HG02970 (cell line): ENCODE measurements at regions not wholly inside any gene's neighbourhood (a gene's known extent, or its start where the extent isn't known, plus 50 kb on each side); places are given as distances from the start of the nearest gene placed in this dataset.
"Not testable (repeated sequence)": the region's sequence is repeated elsewhere in the genome, so short reads cannot be mapped to it uniquely, and the experiment has no call there.

Experiments used
- ATAC-seq: cut with Tn5 transposase; IDR thresholded peaks from one replicate; pipeline ENCODE4 v1.9.1; 2021; ENCODE audit warnings: mild to moderate bottlenecking, moderate library complexity, moderate number of reproducible peaks; ENCODE audit not compliant: unreplicated experiment, low FRiP score

DNA sequence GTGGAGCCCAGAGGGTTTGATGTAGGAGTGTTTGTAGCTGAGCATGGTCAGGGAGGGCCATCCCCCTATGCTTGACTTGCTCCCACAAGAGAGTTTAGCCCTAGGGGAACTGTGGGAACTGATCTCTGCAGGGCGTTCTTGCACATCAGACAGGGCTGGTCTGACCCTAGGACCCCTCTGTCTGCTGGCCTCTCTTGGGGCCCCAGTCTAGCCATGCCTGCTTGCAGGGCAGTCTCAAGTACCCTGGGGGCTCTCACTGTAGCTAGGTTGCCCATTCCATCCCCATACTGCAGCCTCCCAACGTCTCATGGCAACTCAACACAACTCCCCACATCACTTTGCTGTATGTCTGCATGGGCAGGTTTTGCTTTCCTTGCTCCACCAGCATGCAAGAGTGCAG lies 1250.7 kb upstream of the B3GALT2 start:
- no peak for ATAC-seq

DNA sequence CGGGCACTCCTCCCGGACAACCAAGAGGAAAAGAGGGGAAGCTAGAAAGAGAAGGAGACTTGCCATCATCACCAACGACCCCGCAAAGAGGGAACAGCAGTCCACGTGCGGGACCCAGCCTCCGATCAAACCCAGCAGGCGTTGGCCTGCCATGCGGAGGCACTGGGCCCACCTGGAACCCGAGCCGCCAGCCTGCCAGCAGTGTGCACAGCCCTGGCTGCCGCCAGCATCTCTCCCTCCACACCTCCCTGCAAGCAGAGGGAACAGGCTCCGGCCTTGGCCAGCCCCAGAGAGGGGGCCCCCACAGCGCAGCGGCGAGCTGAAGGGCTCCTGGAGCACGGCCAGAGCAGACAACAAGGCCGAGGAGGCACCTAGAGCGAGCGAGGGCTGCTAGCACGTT lies 1244.7 kb upstream of the B3GALT2 start:
- ATAC-seq, result no peak

DNA sequence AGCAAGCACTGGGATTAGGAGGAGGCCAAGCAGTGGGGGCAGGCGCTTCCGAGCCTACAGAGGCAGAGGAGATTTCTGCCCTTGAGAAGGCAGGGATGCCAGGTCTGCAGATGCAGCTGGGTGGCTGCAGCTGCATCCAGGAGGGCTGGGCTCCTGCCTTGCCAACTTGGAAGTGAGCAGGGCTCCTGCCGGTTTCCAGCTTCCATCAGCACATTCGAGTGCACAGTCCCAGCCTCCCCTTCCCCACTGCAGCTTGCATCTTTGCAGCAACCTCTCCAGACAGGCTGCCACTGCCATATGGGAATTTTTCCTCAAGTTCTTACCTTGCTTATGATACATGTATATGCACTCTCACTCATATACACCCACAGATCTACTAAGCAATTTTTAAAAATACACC lies 1234.3 kb upstream of the B3GALT2 start:
- no peak for ATAC-seq

DNA sequence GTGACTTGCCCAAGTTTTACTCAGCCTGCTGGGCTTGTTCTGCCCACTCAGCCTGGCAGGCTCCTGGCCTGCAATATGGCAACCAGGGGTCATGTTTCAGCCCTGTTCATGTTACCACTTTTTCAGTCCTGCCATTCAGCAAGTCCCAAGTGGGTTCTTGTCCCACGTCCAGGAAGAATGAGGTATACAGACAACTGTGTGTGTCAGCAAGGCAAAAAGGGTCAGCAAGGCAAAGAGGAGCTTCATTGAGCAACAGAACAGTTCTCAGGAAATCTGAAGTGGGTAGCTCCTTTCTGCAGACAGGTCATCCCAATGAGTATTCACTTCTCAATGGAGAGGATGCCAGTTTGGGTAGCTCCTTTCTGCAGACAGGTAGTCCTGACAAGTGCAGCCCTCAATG lies 1233.3 kb upstream of the B3GALT2 start:
- ATAC-seq, result no peak

DNA sequence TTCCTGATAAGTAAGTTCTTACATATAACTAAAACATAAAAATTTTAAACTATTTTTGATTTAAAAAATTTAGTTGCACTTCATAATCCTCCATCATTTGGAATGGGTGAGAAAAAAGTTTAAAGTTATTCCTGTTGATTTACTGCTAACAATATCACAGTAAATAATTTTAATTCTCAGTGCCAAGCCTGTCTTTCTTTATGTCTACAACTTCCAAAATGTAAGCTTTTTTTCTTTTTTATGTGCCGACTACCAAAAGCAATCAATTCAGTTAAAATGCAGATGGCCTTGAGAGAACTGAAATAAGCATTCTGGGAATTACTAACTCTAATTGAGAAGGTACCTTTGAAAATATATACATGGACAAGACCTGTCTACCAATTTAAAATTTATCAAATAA lies 1224.3 kb upstream of the B3GALT2 start:
- no peak for ATAC-seq

DNA sequence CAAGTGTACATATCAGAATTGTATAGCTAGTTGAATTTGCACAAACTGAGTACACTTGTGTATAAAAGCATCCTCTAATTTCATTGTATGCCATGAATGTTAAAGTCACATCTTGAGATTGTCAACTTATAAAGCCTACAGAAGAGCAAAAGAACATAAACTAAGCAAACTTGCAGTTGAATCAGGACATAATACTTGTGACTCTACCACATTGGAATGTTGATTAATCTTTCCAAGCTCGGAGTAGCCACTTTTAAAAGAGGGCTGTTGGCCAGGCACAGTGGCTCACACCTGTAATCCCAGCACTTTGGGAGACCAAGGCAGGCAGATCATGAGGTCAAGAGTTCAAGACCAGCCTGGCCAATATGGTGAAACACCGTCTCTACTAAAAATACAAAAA lies 1220.8 kb upstream of the B3GALT2 start:
- not testable (repeated sequence) for ATAC-seq

DNA sequence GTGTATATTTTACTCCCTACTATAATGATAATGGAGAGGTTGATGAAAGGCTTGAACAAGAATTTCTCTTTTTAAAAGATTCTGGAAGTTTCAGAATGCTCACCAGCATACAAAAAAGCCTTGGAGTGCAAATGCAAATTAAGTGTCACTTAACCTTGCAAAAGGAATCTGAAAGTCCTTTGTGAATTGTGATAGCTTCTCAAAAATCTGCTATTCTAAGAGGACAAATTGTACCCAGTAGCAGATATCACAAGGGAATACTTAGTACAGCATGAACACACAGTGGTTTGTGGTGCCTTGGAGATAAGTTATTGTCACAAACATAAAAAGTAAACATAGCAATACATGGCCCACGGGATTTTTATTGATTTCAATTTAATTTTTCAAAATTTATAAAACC lies 1208.3 kb upstream of the B3GALT2 start:
- ATAC-seq, result no peak

DNA sequence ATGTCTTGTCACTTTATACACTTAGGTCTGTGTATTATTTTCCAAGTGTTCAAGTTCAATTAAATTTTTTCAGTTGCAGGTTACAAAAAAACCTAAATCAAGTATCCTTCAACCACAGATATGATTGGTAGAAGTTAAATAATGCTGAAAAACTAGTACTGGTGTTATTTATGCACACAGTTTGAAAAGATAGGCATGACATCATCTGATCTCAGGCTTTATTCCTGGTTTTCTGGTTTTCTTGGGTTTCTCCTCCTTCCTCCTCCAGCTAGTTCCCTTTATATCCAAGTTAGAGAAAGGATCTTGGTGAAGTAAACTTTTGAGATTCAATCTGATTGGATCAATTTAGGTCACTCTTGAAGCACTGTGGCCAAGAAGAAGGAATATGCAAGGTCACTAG lies 1201.1 kb upstream of the B3GALT2 start:
- ATAC-seq, result no peak

DNA sequence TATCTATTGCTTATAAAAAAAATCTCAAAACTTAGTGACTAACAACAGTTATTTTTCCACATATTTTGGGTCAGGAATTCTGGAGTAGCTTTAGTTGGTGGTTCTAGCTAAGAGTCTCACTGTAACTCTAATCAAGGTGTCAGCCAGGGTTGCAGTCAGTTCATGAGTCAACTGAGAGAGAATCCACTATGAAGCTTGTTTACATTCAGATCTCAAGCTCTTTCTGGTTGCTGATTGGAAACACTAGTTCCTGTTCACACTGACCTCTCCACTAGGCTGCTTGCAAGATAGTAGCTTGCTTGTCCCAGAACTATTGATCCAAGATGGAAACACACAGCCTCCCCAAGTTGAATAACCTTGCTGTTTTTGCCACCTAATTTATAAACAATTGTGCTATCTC lies 1192.1 kb upstream of the B3GALT2 start:
- ATAC-seq, result no peak

DNA sequence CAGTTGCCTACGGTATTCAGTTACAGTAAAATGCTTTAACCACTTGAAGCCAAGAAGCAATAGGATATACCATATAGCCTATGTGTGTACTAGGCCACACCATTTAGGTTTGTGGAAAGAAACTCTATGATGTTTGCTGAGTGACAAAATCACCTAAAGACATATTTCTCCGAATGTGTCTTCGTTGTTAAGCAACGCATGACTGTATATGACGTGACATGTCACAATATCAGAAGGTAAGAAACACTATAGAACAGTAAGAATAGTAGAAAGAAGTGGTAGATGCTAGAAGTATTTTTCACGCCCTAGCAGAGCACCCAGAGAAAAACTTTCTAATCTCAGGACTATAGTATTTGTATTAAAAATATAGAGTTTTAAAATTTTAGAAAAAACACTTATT lies 1188.2 kb upstream of the B3GALT2 start:
- no peak for ATAC-seq

DNA sequence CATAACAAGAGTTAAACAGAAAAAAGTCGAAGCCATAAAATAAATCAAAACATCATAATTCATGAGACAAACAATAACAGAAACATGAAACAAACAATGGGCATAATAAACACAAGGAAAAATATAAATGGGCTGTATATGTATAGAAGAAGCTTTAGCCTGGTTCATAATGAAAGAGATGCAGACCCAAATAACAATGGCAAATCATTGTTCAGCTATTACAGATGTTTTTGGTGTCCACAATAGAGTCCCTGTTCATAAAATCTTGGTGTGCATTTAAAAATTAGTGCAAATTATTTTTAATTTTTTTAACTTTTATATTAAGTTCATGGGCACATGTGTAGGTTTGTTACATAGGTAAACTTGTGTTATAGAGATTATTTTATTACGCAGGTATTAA lies 1185.9 kb upstream of the B3GALT2 start:
- ATAC-seq, result no peak

DNA sequence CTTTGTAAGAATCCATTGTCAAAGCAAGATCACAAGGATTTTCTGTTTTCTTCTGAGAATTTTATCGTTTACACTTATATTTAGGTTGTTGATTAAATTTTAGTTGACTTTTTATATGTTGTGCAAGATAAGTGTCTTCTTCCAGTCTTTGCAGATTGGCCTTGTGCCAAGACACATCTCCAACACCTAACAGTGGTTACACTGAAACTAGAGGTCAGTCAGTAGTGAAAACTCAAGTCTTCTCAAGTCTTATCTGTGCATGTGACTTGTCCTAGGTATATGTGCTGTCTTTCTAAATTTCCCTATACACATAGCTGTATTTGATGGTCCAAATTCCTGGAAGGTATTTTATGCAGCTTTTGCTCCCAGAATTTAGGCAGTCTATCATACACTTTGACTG lies 1183.2 kb upstream of the B3GALT2 start:
- no peak for ATAC-seq

DNA sequence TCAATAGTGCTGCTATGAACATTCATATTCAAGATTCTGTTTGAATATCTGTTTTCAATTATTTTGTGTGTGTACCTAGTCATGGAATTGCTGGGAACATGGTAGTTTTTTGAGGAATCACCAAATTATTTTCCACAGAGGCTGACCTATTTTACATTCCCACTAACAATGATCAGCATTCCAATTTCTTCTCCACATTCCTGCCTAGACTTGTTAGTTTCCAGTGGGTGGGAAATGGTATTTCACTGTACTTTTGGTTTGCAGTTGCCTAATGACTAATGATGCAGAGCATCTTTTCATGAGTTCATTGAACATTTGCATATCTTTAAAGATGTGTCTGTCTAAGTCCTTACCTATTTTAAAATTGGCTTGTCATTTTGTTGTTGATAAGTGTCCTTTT lies 1182.6 kb upstream of the B3GALT2 start:
- ATAC-seq, result no peak

DNA sequence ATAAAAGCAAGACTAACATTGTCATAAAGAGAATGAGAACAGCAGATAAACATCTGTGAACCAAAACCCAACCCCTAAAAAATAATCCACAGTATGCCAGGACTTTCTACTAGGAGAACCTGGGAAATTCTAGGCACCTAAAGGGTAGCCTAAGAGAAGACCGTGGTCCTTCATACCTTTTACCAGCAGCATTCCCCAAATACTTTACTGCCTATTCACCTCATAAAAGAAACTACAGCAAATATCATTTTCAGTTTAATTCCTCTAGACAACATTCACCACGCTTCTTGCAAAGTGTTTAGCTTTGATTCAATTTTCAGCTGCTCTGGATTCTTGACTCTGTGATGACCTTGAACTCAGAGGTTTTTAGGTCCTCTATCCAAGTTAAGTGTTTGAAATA lies 1180.7 kb upstream of the B3GALT2 start:
- no peak for ATAC-seq

DNA sequence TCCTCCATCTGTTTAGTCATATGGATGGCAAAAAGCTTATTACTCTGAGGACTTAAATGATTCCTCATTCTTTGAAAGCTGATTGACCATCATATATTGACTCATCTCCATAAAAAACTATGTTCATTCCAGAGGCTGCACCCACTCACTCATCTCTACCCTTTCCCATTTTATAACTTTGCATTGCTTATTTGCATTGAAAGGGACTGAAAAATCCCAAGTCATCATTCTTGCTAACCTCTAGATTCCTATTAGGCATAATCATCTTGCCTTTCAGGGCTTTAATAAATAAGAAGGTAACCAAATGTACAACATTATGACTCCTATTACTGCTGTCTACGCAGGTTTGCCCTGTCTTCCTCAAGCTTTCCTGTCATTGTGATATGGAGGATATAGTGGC lies 1180.3 kb upstream of the B3GALT2 start:
- ATAC-seq, result no peak

DNA sequence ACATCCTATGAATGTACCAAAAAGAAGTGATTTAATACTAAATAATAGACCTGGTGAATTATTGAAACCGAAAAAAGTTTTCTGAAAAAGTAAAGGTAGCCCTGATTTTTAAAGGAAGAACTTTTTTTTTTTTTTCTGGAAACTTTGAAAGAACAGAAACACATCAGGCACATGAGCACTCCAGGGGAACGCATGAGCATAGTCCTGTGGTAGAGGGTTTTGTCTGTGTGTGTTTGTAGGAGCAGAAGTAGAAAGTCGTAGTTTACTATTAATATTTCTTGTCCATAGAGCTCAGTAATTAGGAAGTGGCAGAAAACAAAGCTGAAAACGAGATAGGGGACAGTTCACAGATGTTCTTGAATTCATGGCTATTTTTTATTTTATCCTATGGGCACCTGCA lies 1175.9 kb upstream of the B3GALT2 start:
- no peak for ATAC-seq

DNA sequence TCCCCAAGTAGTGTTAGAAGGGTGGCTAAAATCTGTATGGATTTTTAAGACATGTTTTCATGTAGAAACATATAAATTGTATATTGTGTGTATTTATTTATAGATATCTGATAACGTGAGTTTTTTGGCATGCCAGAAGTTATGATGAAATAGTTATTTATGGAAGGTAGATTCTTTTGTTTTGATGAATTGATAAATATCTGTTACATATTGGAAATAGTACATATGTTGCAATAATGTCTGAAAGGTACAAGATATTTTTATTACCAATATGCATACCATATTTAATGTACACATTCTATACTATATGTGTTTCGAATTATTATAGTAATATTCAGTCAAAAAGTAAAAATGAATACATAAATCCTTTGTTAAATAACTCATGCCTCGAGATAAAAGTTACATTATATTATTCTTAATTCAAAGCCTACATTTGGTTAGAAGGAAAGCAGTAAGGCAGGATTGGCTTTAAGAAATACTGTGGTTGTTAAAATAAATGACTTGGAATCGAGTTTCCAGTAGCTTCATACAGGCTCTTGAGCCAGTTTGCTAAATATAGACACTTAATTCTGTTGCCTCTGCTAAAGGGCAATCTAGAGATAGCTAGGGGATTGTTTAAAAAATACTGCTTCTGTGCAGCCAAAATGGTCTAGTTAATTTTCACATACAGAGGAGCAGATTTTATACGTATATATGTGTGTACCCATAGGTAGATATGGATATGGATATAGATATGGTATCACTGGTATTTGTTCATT lies 1175.1 kb upstream of the B3GALT2 start:
- no peak for ATAC-seq

DNA sequence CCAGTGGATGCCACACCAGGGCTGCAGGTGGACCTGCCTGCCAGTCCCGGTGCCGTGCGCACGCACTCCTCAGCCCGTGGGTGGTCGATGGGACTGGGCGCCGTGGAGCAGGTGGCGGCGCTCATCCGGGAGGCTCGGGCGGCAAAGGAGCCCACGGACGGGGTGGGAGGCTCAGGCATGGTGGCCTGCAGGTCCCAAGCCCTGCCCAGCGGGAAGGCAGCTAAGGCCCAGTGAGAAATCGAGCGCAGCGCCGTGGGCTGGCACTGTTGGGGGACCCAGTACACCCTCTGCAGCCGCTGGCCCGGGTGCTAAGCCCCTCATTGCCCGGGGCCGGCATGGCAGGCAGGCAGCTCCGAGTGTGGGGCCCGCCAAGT lies 1171.8 kb upstream of the B3GALT2 start:
- no peak for ATAC-seq

DNA sequence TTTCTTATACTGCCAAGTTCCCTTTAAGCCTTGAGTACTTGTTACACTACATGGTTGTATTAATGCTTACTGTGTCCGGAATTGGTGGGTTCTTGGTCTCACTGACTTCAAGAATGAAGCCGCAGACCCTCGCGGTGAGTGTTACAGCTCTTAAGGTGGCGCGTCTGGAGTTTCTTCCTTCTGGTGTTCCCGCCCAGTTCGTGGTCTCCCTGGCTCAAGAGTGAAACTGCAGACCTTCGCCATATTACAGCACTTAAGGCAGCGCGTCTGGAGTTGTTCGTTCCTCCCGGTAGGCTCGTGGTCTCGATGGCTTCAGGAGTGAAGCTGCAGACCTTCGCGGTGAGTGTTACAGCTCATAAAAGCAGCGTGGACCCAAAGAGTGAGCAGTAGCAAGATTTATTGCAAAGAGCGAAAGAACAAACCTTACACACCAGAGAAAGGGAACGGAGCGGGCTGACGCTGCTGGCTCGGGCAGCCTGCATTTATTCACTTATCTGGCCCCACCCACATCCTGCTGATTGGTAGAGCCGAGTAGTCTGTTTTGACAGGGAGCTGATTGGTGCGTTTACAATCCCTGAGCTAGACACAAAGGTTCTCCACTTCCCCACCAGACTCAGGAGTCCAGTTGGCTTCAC lies 1171.3 kb upstream of the B3GALT2 start:
- ATAC-seq, result not testable (repeated sequence)

DNA sequence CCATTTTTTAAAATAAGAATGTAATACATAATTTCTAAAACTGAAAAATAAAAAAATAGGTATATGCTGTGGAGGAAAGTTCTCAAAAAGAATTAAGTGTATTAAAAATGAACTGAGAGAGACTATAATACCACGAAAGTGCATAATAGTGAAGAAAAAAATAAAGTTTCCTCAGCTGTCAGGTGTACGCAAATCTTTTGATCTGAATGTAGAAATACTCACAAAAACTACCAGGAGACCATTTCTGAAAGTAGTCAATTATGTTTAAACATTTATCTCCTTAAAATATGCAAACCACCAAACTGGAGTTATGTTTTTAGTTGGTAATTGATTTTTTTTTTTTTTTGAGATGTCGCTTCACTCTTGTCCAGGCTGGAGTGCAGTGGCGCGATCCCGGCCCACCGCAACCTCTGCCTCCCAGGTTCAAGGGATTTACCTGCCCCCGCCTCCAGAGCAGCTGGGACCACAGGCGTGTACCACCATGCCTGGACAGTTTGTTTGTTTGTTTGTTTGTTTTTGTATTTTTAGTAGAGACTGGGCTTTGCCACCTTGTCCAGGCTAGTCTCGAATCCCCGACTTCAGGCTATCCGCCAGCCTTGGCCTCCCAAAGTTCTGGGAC lies 1169.2 kb upstream of the B3GALT2 start:
- ATAC-seq, result no peak

DNA sequence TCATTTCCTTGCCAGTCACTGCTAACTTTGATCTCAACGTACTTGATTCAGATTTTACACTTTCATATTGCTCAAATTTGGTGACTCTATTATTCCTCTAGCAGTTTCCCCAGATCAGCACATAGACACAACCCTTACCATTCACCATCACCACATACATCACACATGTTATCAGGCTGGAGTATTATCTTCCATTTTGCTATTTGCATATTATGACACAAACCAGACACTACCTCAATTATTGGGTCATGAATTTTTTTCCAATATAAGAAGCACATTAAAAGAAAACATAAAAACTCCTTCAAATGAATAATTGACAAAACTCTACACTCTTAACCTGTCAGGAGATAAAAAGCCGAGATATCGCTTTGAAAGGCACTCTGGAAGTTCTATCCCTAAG lies 1166.7 kb upstream of the B3GALT2 start:
- ATAC-seq, result no peak

DNA sequence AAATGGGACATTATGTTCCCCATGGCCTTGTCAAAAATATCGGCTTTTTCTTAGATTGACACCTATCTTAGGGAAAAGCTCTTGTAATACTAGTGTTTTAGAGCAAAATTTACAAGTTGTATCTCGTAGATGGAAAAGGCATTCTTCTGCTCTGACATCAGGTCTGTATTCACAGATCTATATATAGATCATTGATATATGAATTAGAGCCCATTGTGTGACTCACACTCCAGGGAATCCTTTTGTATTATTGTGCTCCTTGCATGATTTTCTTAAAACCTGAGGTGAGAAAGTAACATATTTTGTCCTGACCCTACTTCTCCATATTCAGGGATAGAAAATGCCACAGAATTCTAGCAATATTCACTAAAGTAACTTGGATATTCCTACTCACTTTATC lies 1160.8 kb upstream of the B3GALT2 start:
- ATAC-seq, result no peak
